Caco-2 (cell line): ENCODE measurements at regions not wholly inside any gene's neighbourhood (a gene's known extent, or its start where the extent isn't known, plus 50 kb on each side); places are given as distances from the start of the nearest gene placed in this dataset.
"Not testable (repeated sequence)": the region's sequence is repeated elsewhere in the genome, so short reads cannot be mapped to it uniquely, and the experiment has no call there.

Experiments
- BruUV-seq: library from RNA; stranded (reverse); fragments of 400-500 nt; replicated peaks from 2 replicates; lab custom pipeline; 2021; lab: Mats Ljungman, UMichigan
- CTCF ChIA-PET: fragments of 300-600 bp; sonication (Branson Sonifier 250); formaldehyde crosslinking; loops from one replicate; lab custom pipeline; 2022; ENCODE audit warnings: antibody characterized with exemption; lab: Charles Lee
- POLR2A ChIA-PET: fragments of 300-600 bp; sonication (Branson Sonifier 250); formaldehyde crosslinking; loops from one replicate; lab custom pipeline; 2022; ENCODE audit warnings: antibody characterized with exemption; lab: Charles Lee
- DNase-seq, 2 experiments: peaks; one replicate each; pipeline versions ENCODE4 v3.0.0 to v3.0.0-alpha.2; 2020 to 2022
- H3K27me3 ChIP-seq: replicated peaks from 2 replicates; pipeline ENCODE4 v1.6.0; 2011; ENCODE audit warnings: low read length; ENCODE audit not compliant: control insufficient read depth, insufficient read depth
- H3K36me3 ChIP-seq: 2 replicates; pipeline ENCODE4 v1.5.1; 2011; ENCODE audit warnings: low read length; ENCODE audit not compliant: control insufficient read depth, insufficient read depth
- H3K4me1 ChIP-seq: fragments of 250-450 bp; sonication (Bioruptor Pico); 2 replicates; pipeline ENCODE4 v1.5.1; 2020; ENCODE audit warnings: mild to moderate bottlenecking
- H3K4me3 ChIP-seq: 2 replicates; pipeline ENCODE4 v1.5.1; 2011; ENCODE audit warnings: low read depth, mild to moderate bottlenecking, control low read depth, low read length
- H3K9me3 ChIP-seq: fragments of 250-450 bp; sonication (Bioruptor Pico); 2 replicates; pipeline ENCODE4 v1.5.1; 2020; ENCODE audit warnings: mild to moderate bottlenecking, moderate library complexity
- H3K27ac Mint-ChIP-seq: one replicate; pipeline ENCODE4 v1.8.0; 2022; ENCODE audit warnings: mixed read lengths; ENCODE audit not compliant: unreplicated experiment
- H3K27me3 Mint-ChIP-seq: one replicate; pipeline ENCODE4 v1.8.0; 2022; ENCODE audit warnings: mixed read lengths; ENCODE audit not compliant: insufficient read depth, unreplicated experiment
- H3K36me3 Mint-ChIP-seq: one replicate; pipeline ENCODE4 v1.8.0; 2022; ENCODE audit warnings: mild to moderate bottlenecking, mixed read lengths; ENCODE audit not compliant: insufficient read depth, unreplicated experiment
- H3K4me1 Mint-ChIP-seq: one replicate; pipeline ENCODE4 v1.8.0; 2022; ENCODE audit warnings: low read depth, mixed read lengths; ENCODE audit not compliant: unreplicated experiment
- H3K4me3 Mint-ChIP-seq: one replicate; pipeline ENCODE4 v1.8.0; 2022; ENCODE audit warnings: mild to moderate bottlenecking, moderate library complexity, mixed read lengths; ENCODE audit not compliant: unreplicated experiment
- H3K9me3 Mint-ChIP-seq: one replicate; pipeline ENCODE4 v1.8.0; 2022; ENCODE audit warnings: mixed read lengths; ENCODE audit not compliant: unreplicated experiment
- intact Hi-C: fragments of 100-400 bp; cut with micrococcal nuclease; formaldehyde crosslinking; loops from one replicate; pipeline ENCODE4 v1.10.0; 2022; ENCODE audit not compliant: unreplicated experiment
- TF ChIP-seq, protein P1 (sequence below), 2 experiments: fragments of 200-600 bp in 1 of 2; IDR thresholded peaks; 1 replicate in 1 of 2; 2 replicates in 1 of 2; pipeline versions ENCODE4 v1.5.1 to v1.8.0; 2011 to 2022; ENCODE audit warnings: antibody characterized with exemption in 1 of 2, control low read depth in 1 of 2, inconsistent platforms in 1 of 2, low read depth in 1 of 2, low read length in 1 of 2, mild to moderate bottlenecking in 1 of 2, moderate library complexity in 1 of 2; ENCODE audit not compliant: insufficient read depth in 1 of 2, severe bottlenecking in 1 of 2, unreplicated experiment in 1 of 2

DNA sequence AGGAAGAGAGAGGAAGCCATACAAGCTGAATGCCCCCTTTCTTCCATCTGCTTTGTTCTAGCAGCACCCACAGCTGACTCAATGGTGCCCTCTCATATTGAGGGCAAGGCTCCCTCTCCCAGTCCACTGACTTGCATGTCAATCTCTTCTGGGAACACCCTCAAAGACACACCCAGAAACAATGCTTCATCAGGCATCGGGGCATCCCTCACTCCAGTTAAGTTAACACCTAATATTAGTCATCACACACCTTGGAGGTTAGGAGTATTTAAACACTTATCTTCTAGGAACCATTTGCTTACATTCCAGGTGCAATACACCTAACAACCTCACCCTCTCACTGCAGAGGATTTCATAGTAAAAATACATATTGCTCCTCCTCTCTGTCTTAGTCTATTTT is 993.5 kb upstream of the DDX18 start:
- Mint-ChIP-seq H3K9me3 (no peaks in the 10 kb centered on the region), H3K27ac (no peak overlapping the region), H3K36me3 (no peaks in the 10 kb centered on the region), H3K27me3 (no peaks in the 10 kb centered on the region), H3K4me1 (no peaks in the 10 kb centered on the region), H3K4me3 (no peak overlapping the region)
- no peak for DNase-seq
- ChIA-PET POLR2A (no interaction called here), CTCF (no interaction called here)
- Histone ChIP-seq H3K4me3 (no peak overlapping the region), H3K4me1 (no peaks in the 10 kb centered on the region), H3K27me3 (no peaks in the 10 kb centered on the region), H3K9me3 (no peaks in the 10 kb centered on the region), H3K36me3 (no peaks in the 10 kb centered on the region)
- BruUV-seq: no TSS peak
- TF ChIP-seq, protein P1, sequence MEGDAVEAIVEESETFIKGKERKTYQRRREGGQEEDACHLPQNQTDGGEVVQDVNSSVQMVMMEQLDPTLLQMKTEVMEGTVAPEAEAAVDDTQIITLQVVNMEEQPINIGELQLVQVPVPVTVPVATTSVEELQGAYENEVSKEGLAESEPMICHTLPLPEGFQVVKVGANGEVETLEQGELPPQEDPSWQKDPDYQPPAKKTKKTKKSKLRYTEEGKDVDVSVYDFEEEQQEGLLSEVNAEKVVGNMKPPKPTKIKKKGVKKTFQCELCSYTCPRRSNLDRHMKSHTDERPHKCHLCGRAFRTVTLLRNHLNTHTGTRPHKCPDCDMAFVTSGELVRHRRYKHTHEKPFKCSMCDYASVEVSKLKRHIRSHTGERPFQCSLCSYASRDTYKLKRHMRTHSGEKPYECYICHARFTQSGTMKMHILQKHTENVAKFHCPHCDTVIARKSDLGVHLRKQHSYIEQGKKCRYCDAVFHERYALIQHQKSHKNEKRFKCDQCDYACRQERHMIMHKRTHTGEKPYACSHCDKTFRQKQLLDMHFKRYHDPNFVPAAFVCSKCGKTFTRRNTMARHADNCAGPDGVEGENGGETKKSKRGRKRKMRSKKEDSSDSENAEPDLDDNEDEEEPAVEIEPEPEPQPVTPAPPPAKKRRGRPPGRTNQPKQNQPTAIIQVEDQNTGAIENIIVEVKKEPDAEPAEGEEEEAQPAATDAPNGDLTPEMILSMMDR (IDR thresholded peaks at IDR 0.05; ENCODE audit: insufficient read depth in 1 of 2, low read depth in 1 of 2, low read length in 1 of 2, severe bottlenecking in 1 of 2, unreplicated experiment in 1 of 2): no peak
- intact Hi-C loops: no loop called here

DNA sequence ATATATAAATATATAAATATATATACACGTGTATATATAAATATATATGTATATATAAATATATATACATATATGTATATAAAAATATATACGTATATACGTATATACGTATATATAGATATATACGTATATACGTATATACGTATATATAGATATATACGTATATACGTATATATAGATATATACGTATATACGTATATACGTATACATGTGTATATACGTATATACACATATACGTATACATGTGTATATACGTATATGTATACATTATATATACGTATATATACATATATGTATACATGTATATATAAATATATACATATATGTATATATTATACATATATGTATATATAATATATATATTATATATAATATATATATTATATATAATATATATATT is 984.9 kb upstream of the DDX18 start:
- BruUV-seq, H3K36me3 ChIP-seq, H3K9me3 Mint-ChIP-seq, H3K4me3 ChIP-seq, H3K4me3 Mint-ChIP-seq, H3K36me3 Mint-ChIP-seq, DNase-seq, H3K4me1 ChIP-seq, H3K9me3 ChIP-seq, CTCF ChIA-PET, intact Hi-C loops, H3K4me1 Mint-ChIP-seq, POLR2A ChIA-PET, H3K27me3 ChIP-seq, H3K27me3 Mint-ChIP-seq, H3K27ac Mint-ChIP-seq: not testable (repeated sequence)

DNA sequence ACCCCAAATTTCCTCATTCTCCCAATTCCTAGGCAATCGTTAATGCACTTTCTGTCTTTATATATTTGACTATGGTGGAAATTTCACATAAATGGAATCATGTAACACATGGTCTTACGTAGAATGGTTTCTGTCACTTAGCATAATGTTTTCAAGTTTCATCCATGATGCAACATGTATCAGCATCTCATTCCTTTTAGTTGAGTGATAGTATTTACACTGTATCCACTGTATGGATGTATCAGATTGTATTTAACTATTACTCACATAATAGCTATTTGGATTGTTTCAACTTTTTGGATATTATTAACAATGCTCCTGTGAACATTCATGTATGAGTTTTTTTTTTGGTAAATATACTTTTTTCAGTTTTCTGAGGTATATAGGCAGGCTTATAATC is 982.3 kb upstream of the DDX18 start:
- H3K27me3 Mint-ChIP-seq: no peaks in the 10 kb centered on the region
- intact Hi-C loops: no loop called here
- H3K36me3 ChIP-seq: no peaks in the 10 kb centered on the region
- H3K4me3 Mint-ChIP-seq: no peak overlapping the region
- ChIA-PET CTCF (no interaction called here), POLR2A (no interaction called here)
- H3K9me3 Mint-ChIP-seq: no peaks in the 10 kb centered on the region
- DNase-seq: no peak
- H3K27me3 ChIP-seq: no peaks in the 10 kb centered on the region
- H3K27ac Mint-ChIP-seq: no peak overlapping the region
- H3K4me1 ChIP-seq: no peaks in the 10 kb centered on the region
- no peaks in the 10 kb centered on the region for H3K36me3 Mint-ChIP-seq
- no peak overlapping the region for H3K4me3 ChIP-seq
- TF ChIP-seq, protein P1 (IDR thresholded peaks at IDR 0.05; ENCODE audit: insufficient read depth in 1 of 2, low read depth in 1 of 2, low read length in 1 of 2, severe bottlenecking in 1 of 2, unreplicated experiment in 1 of 2): no peak
- no peaks in the 10 kb centered on the region for H3K4me1 Mint-ChIP-seq
- H3K9me3 ChIP-seq: 0 out of 2 replicates have a peak, but pooled peaks cover 3% of the 10 kb centered on the region
- BruUV-seq: no TSS peak

DNA sequence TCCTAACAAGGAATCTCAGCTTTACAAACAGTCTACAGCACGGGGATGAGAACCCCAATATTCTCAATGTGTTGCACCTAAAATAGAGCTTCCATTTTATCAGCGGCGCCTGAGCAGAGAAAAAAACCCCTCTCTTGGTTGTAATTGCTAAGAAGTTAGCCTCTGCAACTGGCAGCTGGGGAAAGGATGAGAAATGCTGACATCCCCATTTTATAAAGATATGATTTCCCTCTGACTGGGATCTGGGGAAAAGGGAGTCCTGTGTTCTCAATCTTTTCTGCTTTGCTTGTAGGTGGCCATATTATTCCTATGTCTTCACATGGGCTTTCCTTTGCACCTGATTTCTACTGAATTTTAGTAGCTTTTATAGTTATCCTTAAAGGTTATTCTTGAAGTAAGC is 981.4 kb upstream of the DDX18 start:
- 0 out of 2 replicates have a peak, but pooled peaks cover 3% of the 10 kb centered on the region for H3K9me3 ChIP-seq
- POLR2A ChIA-PET: no interaction called here

More for the DNA sequence above, 981.4 kb upstream of the DDX18 start:
- Histone ChIP-seq H3K4me1 (no peaks in the 10 kb centered on the region), H3K4me3 (no peak overlapping the region), H3K36me3 (no peaks in the 10 kb centered on the region), H3K27me3 (no peaks in the 10 kb centered on the region)
- no peaks in the 10 kb centered on the region for H3K36me3 Mint-ChIP-seq
- no TSS peak for BruUV-seq
- CTCF ChIA-PET: no interaction called here
- TF ChIP-seq, protein P1 (IDR thresholded peaks at IDR 0.05; ENCODE audit: insufficient read depth in 1 of 2, low read depth in 1 of 2, low read length in 1 of 2, severe bottlenecking in 1 of 2, unreplicated experiment in 1 of 2): no peak
- no peaks in the 10 kb centered on the region for H3K27me3 Mint-ChIP-seq
- H3K9me3 Mint-ChIP-seq: no peaks in the 10 kb centered on the region
- intact Hi-C loops: no loop called here
- H3K27ac Mint-ChIP-seq: no peak overlapping the region
- H3K4me3 Mint-ChIP-seq: no peak overlapping the region
- no peak for DNase-seq
- no peaks in the 10 kb centered on the region for H3K4me1 Mint-ChIP-seq
